GM18502 (cell line): ENCODE measurements at regions not wholly inside any gene's neighbourhood (a gene's known extent, or its start where the extent isn't known, plus 50 kb on each side); places are given as distances from the start of the nearest gene placed in this dataset.

Experiments used
- ATAC-seq: cut with Tn5 transposase; IDR thresholded peaks from one replicate; pipeline ENCODE4 v1.9.1; 2021; ENCODE audit warnings: mild to moderate bottlenecking; ENCODE audit not compliant: unreplicated experiment, poor library complexity

DNA sequence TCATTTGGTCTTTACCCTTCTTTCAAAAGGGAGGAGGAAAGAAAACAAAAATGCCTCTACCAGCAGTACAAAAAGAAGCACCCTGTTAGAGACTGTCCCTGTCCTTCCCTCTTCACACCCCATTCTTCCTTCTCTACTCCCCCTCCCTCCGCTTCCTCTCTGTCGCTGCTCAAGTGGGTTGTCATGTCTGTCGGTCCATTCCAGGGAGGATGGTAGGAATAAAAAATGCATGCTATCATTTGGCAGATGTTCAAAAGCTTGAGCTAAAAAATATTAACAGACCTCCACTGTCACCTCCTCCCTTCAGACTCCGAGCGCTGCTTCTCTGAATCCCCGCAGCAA lies 482.0 kb downstream of the BCL11A start:
- ATAC-seq = no peak

DNA sequence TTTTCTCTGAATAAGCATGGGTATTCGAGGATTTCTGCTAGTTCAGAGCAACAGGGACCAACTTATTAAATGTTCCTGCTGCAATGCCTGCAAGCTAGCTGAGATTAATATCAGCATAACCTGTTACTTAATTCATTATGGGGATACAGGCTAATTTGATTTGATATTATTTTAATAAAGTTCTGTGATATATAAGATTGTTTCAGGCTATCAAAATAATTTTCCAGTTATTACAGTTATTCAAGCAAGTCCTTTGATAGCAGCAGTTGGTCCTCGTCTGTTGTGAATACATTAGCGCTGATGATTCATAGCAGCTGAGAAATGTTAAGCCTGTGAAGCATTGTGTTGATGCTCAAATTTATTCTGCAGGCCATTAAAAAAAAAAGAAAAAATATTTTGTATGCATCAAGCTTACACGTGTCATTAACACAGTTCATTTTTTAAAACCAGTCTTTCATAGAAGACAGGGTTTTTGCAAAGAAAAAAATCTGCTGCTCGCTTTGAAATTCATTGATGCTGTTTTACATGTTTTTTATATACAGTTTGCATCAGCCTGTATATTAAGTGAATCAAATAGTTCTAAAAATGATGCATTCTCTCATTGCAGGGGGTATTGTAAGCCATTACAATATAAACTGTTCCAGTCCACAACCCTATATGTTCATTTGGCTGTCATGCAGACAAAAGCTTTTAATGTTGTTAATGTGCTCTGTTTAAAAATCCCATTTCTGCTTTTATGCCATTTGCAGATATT lies 482.5 kb downstream of the BCL11A start:
- ATAC-seq = no peak

DNA sequence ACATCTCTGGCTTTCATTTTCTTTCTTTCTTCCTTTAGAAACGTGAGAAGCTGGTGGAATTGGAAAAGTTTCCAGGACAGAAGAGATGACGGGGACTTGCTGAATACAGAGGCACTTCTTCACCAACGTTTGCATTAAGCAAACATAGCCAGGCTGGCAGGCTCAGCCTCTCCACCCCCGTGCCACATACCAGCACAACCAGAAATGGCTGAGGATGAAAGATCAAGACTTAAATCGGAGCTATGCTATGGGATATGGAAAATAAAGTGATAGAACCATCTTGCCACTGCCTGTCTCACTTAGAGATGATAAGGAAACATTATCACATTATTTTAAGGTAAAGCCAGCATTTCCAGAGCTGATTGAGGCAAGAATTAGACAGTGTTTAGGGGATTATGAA lies 483.3 kb downstream of the BCL11A start:
- no peak for ATAC-seq

DNA sequence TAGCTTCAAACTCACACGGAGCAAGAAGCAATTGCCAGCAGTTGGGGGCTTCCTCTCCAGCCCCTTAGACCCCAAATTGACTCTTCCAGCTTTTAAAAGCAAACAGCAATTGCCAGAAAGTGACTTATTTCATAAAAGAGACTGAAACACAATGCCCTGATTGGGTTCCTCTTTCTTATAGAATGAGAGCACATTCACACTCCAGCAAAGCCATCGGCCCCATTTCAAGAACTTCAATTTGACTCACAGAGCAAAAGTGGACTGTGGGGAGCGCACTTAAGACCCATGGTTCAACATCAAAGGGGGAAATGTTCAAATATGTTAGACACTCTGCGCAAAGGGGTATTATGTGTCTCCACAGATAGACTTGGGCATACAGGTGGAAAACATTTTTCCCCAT lies 484.7 kb downstream of the BCL11A start:
- no peak for ATAC-seq

DNA sequence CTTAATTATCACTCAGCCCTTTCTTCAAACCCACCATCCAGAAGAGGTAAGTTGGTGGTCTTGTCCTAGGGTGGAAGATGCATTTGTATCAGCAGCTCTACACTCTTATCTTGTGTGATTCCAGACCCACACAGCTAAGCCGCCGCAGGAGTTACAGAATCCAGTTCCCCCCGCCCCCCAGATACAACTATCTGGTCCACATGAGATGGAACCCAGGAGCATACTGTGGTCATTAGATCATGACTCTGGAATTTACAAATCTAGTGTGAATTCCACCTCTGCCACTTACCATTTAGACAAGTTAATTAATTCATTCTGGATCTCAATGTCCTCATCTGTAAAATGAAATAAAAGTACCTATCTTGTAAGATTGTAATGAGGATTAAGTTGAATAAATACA lies 486.4 kb downstream of the BCL11A start:
- ATAC-seq = no peak

DNA sequence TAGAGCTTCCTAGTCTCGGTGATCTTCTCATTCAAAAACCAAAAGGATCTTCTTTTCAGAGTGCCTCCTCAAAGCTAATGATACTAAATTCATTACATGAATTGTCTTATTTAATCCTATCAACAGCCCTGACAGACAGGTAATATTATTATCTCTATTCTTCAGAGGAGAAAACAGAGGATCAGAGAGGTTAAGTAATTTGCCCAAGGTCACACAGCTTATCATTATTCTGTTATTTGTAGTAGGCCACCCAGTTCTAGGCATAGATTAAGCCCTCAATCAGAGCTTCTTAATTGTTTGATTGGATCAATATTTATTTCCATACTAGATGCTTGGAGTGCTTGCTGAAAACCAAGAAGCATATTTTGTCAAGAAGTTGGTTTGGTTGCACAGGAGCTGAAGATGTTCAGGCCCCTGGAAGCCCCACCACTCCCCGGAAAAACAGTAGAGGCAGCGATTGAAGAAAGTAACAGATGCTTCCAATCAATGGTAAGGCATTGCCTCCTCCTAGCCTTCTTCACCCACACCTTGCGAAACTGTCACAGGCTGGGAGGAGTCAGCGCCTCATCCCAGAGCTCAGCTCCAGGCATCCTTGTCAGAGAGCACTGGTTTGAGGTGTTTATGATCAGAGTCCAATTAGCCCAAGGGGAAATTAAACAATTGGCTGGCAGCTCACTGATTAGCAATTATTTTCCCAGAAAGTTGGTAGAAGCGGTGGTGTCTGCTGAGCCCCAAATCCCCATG lies 487.2 kb downstream of the BCL11A start:
- no peak for ATAC-seq

DNA sequence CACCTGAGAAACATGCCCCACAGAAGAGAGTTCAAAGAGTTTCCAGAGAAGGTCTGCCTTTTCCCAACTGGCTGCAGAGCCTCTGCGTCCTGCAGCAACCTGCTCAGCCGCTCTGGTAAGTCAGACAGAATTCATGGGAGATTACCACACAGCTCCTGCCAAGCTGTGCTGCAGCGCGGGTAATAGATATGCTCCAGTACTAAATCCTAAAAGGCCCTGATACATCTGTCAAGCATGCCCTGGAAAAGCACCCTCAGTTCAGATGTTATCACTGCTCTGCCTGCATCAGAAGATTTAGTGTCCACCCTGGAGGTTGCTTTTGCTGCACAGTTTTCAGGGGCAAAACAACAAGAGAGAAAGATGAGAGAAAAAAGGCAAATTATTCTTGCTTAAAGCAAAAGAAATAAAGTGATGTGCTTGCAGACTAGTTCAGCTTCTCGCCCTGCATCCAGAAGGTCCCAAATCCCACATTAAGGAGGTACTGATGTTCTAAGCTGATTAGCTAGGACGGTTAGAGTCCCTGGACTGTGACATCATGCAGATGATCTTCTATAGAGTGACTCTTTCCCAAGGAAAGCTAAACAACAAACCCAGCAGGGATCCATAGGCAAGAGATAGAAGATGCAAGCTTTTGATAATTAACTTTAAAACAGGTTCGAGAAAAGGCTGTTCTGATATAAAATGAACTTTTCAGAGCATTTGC lies 488.6 kb downstream of the BCL11A start:
- no peak for ATAC-seq

DNA sequence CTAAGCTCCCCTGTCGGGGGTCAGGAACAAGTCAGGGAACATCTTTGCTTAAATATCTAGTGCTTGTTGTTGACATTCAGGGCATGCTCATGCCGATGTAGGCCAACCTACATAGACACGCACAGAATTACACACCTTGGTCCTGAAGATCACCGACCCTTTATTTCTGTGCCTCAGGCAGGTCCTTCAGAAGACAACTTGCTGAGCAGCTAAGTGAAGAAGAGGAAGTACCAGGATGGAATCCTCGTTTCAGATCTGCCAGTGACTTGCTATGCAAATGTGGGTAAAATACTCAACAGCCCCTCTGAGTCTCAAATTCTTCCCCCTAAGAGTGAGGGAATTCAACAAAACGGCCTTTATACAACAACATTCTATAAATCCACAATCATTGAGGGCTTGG lies 494.7 kb downstream of the BCL11A start:
- ATAC-seq = peak; percentile 74

DNA sequence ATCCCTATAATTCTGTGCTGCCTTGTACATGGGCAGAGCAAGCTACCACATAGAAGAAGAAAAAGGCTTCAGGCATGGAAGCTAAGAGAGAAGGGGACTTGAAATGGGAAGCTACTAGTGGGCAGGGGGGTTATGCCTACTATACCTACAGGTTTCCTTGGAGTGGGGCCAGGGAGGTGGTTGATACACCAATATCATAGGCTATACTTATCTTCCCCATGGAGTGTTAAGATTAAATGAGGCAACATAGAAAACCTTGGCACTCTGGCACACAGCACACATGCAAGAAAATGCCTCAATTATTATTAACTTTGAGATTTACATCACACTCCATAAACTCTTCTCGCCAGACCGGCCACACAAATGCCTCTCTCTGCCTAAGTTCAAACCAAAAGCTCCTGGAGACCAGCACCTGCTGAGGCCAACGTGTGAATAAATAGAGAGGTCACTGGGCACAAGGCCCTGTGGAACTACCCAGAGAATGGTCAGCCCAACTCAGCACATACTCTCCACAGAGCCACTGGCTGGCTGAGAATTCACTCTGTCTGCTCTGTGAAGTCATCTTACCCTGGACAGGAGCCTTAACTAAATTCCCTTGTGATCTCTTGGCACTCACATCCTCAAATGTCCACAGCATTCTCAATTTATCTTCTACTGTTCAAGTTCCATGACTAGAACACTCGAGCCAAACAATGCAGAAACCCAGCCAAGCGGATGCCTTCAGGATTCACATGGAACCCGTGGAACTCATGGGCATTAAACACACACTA lies 498.7 kb downstream of the BCL11A start:
- ATAC-seq = no peak

DNA sequence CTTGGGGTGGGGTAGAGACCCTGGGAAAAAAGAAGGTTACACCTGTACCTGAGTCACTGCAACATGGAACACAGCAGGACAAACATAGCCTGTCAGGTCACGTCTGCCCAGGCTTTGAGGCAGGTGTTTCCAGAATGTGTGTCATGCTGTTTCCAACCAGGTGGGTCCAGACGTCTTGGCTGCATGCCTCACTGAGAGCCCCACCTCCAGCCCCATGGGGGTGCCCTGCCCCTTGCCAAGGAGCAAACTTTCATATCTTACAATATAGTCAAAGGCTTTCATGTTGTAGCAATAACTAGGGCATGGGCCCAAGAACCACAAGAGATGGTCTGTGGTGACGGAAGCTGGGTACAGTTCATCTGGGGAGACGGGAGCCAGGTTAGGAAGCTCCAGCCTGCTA lies 499.7 kb downstream of the BCL11A start:
- no peak for ATAC-seq

DNA sequence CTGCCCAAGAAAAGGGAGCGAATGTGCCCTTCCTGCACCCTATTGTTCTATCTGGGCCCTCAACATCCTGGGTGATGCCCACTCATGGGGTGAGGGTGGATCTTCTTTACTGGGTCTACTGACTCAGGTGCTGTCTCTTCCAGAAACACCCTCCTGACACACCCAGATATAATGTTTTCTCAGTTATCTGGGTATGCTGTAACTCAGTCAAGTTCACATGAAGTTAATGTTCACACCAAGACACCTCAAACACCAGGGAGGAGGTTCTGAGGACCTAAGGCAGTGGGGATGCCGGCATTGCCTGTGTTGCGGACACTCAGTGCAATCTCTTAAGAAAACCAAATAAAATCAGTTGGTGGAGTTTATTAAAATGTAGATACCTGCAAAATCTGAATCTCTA lies 500.9 kb downstream of the BCL11A start:
- ATAC-seq = no peak

DNA sequence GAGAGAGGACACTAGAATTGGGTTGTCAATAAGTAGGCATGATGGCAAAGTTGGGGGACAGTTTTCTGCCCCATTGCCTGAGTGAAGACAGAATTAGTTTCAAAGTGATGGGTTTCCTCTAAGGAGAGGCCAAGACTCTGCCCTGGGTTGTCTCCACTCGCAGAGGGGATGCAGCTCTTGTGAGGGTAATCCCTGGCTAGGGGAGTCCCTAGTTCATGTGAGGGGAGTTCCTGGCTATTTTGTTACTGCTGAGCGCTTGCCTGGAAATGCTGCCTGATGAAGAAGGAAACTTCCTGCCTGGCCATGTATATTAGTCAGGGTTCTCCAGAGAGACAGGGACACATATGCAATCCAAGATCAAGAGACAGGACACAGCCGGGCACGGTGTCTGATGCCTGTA lies 501.5 kb downstream of the BCL11A start:
- peak; percentile 46 for ATAC-seq

DNA sequence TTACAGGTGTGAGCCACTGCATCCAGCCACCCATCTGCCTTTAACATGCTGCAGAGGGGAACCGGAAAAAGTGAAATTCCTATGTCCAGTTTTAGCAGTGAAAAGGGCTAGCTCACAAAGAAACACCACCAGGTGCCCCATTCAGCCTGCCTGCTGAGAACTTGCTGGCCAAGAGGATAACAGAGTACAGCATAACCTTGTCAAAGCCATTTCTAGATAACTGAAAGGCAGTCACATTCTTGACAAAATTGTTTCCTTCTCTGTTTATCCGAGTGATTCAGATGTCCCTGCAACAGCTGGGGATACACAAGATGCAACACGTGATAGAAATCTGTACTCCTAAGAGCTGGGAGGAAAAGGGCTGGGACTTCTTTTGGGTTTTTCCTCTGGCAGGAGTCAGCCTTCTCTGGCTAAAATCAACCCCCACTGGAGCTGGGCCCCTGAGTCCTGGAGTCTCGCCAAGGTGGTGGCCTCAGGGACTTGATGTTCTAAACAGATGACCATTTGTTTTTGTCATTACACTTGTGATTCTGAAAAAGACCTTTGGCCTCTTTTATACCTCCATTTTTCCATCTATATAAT lies 505.4 kb downstream of the BCL11A start:
- ATAC-seq = no peak

DNA sequence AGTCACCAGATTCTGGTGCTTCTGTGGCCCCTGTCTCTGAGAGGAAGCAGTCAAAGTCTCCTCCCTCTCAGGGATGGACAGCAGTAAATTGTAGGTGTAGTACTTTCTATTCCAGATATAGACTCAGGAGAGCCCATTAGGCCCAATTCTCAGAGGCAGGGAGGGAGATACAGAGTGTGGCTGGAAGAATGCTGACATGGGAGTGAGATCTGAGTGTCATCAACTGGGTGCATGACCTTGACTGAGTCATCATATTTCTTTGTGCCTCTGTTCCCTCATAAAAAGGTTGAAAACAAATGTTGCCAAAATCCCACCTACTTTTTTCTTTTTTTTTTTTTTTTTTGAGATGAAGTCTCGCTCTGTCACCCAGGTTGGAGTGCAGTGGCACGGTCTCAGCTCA lies 506.1 kb downstream of the BCL11A start:
- no peak for ATAC-seq

DNA sequence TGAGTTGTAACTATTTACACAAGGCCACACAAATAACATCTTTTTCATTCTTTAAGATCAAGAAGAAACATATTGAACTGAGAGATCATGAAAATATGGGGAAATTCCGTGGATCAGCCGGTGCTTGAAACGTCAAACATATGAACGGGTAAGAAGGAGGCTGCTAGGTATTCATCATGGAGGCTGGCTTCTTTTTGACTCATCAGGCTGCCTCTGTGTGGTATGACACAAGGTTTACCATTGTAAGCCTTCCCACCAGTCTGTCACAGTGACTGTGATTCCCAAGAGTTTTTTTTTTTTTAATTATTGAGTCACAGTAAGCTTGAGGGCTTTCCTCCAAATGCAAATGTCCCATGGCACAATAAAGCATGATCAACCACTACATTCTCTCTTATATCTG lies 506.9 kb downstream of the BCL11A start:
- ATAC-seq = no peak

DNA sequence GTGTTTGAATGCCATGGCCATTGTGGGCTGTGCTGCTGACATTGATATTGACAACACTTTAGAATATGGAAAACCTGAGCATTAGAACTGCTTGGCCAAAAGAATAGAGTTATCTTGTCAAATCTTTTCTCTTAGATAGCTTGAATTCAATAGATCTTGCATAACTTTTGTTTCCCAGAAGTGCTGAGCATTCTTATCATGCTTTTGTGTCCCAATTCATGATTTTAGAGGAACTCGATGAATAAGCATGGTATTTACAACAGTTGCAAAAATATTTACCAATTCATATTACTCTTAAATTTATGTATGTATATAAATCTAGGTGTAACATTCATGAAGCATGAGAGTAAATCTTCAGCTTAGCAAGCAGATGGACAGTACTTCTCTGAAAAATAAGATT lies 508.0 kb downstream of the BCL11A start:
- no peak for ATAC-seq

DNA sequence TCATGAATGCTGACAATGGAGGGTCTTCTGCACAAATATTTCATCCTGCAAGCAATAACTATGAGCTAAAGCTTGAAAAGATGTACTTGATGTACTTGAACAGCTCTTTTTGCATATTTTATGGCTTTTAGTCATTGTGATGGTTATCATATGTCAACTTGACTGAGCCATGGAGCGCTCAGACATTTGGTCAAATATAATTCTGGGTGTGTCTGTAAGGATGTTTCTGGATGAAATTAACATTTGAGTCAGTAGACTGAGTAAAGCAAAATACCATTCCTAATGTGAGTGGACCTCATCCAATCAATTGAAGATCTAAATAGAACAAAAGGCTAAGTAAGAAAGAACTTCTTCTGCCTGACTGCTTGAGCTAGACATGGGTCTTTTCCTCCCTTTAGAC lies 509.0 kb downstream of the BCL11A start:
- ATAC-seq = no peak

DNA sequence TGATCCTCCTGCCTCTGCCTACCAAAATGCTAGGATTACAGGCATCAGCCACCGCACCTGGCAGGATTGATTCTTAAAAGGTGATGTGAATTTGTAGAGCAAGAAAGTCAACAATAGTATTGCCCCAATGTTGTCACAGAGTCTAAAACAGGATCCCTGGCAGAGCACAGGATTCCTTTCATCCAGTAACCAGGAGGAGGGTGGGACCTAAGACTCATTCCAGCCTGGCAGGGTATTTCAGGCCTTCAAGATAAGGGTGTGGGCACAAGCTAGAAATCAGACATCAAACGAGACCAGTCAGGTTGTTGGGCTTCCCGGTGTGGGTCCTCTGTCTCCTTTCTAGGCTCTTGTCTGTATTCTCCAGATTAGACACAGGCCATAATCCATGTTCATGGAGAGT lies 511.4 kb downstream of the BCL11A start:
- ATAC-seq = no peak

DNA sequence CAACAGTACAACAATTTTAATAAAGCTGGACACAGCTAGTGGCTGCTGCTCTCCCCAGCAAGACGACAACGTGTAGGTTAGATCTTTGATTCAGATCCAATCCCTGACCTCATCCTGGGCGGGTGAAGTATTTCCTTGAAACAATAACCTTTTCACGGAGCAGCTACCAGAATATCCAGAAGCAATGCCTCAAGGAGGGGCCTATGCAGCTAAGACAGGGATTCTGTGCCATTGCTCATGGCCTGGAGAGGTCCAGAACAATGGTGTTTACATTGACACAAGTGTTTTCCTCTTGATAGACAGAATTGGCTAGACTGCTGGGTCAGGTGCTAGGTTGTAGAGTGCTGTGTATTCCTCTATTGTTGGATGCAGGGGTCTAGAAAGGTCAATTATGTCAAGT lies 520.1 kb downstream of the BCL11A start:
- no peak for ATAC-seq

DNA sequence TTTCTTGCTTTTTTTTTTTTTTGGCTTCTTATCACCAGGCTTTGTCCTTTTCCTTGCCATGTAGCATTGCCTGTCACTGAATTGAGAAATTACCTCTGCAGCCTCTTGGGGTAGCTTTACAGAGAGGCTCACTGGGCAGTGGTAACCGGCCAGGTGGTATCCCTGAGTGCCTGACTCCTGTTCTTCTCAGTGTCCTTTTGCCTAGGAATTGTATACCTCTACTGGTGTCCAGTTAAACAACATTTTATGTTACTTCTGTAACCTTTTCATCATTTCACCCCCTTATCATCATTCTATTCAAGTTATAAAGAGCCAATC lies 523.9 kb downstream of the BCL11A start:
- no peak for ATAC-seq
